SK-N-SH (cell line): ENCODE measurements at regions not wholly inside any gene's neighbourhood (a gene's known extent, or its start where the extent isn't known, plus 50 kb on each side); places are given as distances from the start of the nearest gene placed in this dataset.

Source experiments
- CTCF ChIA-PET: fragments of 300-600, 350-600 bp; formaldehyde crosslinking; extraction: SDS; loops from one replicate; lab custom pipeline; 2021; lab: Yijun Ruan, JAX
- POLR2A ChIA-PET: fragments of 350-600 bp; sonication (Branson Sonifier 250); formaldehyde crosslinking; extraction: SDS; loops from one replicate; lab custom pipeline; 2020; ENCODE audit warnings: antibody characterized with exemption, inconsistent platforms; lab: Yijun Ruan, JAX
- DNase-seq: peaks from one replicate; pipeline ENCODE4 v3.0.0; 2012
- H2AFZ ChIP-seq: fragments of 200-600 bp; sonication (generic); 2 replicates; pipeline ENCODE4 v1.8.1; 2016; ENCODE audit warnings: antibody characterized with exemption, mild to moderate bottlenecking, low read depth
- H3F3A ChIP-seq: fragments of 200-600 bp; sonication (generic); replicated peaks from 2 replicates; pipeline ENCODE3; 2016; ENCODE audit warnings: antibody characterized with exemption, mild to moderate bottlenecking; ENCODE audit not compliant: insufficient read depth
- H3K27ac ChIP-seq, 2 experiments: fragments of 200-500 bp in 1 of 2; fragments of 200-600 bp in 1 of 2; sonication (Bioruptor generic) in 1 of 2; sonication (generic), shearing (Covaris generic) in 1 of 2; 2 replicates each; pipeline versions ENCODE4 v1.5.1 to v1.6.1; 2014 to 2016; ENCODE audit warnings: low read depth in 2 of 2, inconsistent platforms in 1 of 2, low read length in 1 of 2, mild to moderate bottlenecking in 1 of 2, mixed read lengths in 1 of 2
- H3K27me3 ChIP-seq: fragments of 200-600 bp; sonication (generic), shearing (Covaris generic); 2 replicates; pipeline ENCODE4 v1.6.1; 2016; ENCODE audit warnings: mixed run types; ENCODE audit not compliant: insufficient read depth
- H3K36me3 ChIP-seq, 2 experiments: fragments of 200-500 bp in 1 of 2; fragments of 200-600 bp in 1 of 2; sonication (Bioruptor generic) in 1 of 2; sonication (generic) in 1 of 2; replicated peaks in 1 of 2; 2 replicates each; pipeline versions ENCODE3 to v1.5.1; 2014 to 2016; ENCODE audit warnings: low read length in 1 of 2, mild to moderate bottlenecking in 1 of 2; ENCODE audit not compliant: insufficient read depth in 2 of 2, control insufficient read depth in 1 of 2
- H3K4me1 ChIP-seq, 2 experiments: fragments of 200-500 bp in 1 of 2; fragments of 200-600 bp in 1 of 2; sonication (Bioruptor generic) in 1 of 2; sonication (generic), shearing (Covaris generic) in 1 of 2; 2 replicates each; pipeline versions ENCODE4 v1.5.1 to v1.6.1; 2014 to 2016; ENCODE audit warnings: low read depth in 1 of 2, low read length in 1 of 2, mixed run types in 1 of 2; ENCODE audit not compliant: insufficient read depth in 2 of 2, control insufficient read depth in 1 of 2
- H3K4me2 ChIP-seq: fragments of 200-600 bp; sonication (generic), shearing (Covaris generic); 2 replicates; pipeline ENCODE4 v1.6.1; 2017; ENCODE audit warnings: mixed run types
- H3K4me3 ChIP-seq, 2 experiments: fragments of 200-500 bp in 1 of 2; fragments of 200-600 bp in 1 of 2; sonication (Bioruptor generic) in 1 of 2; sonication (generic), shearing (Covaris generic) in 1 of 2; 2 replicates each; pipeline versions ENCODE4 v1.5.1 to v1.8.1; 2014 to 2016; ENCODE audit warnings: low read depth in 2 of 2, inconsistent platforms in 1 of 2, low read length in 1 of 2, mild to moderate bottlenecking in 1 of 2, mixed read lengths in 1 of 2, moderate library complexity in 1 of 2
- H3K79me2 ChIP-seq: fragments of 200-600 bp; sonication (generic); 2 replicates; pipeline ENCODE4 v1.8.1; 2017; ENCODE audit warnings: mild to moderate bottlenecking; ENCODE audit not compliant: insufficient read depth
- H3K9ac ChIP-seq: fragments of 200-600 bp; sonication (generic); 2 replicates; pipeline ENCODE4 v1.6.1; 2017; ENCODE audit warnings: mixed run types
- H3K9me2 ChIP-seq: fragments of 200-600 bp; sonication (generic); 2 replicates; pipeline ENCODE4 v1.6.1; 2017; ENCODE audit warnings: mixed run types
- H3K9me3 ChIP-seq: fragments of 200-600 bp; sonication (generic); 2 replicates; pipeline ENCODE4 v1.6.1; 2017; ENCODE audit warnings: mixed run types, mild to moderate bottlenecking, moderate library complexity
- H4K20me1 ChIP-seq: fragments of 200-600 bp; sonication (generic); 2 replicates; pipeline ENCODE4 v1.6.1; 2017; ENCODE audit warnings: mild to moderate bottlenecking, mixed run types; ENCODE audit not compliant: insufficient read depth
- CHD2 ChIP-seq: fragments of 150-350 bp; IDR thresholded peaks from 2 replicates; pipeline ENCODE4 v1.6.1; 2018; ENCODE audit warnings: low read length; ENCODE audit not compliant: partially characterized antibody
- CTCF ChIP-seq: fragments of 200-600 bp; sonication (generic); IDR thresholded peaks from 2 replicates; pipeline ENCODE4 v1.6.1; 2017; ENCODE audit warnings: antibody characterized with exemption, mild to moderate bottlenecking, moderate library complexity
- FOSL2 ChIP-seq: IDR thresholded peaks from 2 replicates; pipeline ENCODE4 v1.4.0; 2012; ENCODE audit warnings: low read depth, mild to moderate bottlenecking, moderate library complexity, borderline replicate concordance
- FOXM1 ChIP-seq: IDR thresholded peaks from 2 replicates; pipeline ENCODE4 v1.4.0; 2012; ENCODE audit warnings: low read depth, mild to moderate bottlenecking
- GABPA ChIP-seq: IDR thresholded peaks from 2 replicates; pipeline ENCODE4 v1.4.0; 2012; ENCODE audit warnings: low read depth, mild to moderate bottlenecking
- JUND ChIP-seq: IDR thresholded peaks from 2 replicates; pipeline ENCODE4 v1.4.0; 2012
- MAX ChIP-seq: IDR thresholded peaks from 2 replicates; pipeline ENCODE4 v1.4.0; 2012; ENCODE audit warnings: low read depth
- MEF2A ChIP-seq: IDR thresholded peaks from 2 replicates; pipeline ENCODE4 v1.4.0; 2012; ENCODE audit warnings: low read depth, borderline replicate concordance
- NFIC ChIP-seq: IDR thresholded peaks from 2 replicates; pipeline ENCODE4 v1.4.0; 2012; ENCODE audit warnings: borderline replicate concordance
- NRF1 ChIP-seq: IDR thresholded peaks from 2 replicates; pipeline ENCODE4 v1.6.1; 2012; ENCODE audit warnings: low read depth, mild to moderate bottlenecking, low read length
- PBX3 ChIP-seq: IDR thresholded peaks from 2 replicates; pipeline ENCODE4; 2012
- RAD21 ChIP-seq: IDR thresholded peaks from 2 replicates; pipeline ENCODE4 v1.6.1; 2012; ENCODE audit warnings: mild to moderate bottlenecking, low read length
- RCOR1 ChIP-seq: fragments of 150-350 bp; IDR thresholded peaks from 2 replicates; pipeline ENCODE4 v1.6.1; 2017; ENCODE audit warnings: antibody characterized with exemption, low read length
- RFX5 ChIP-seq: IDR thresholded peaks from 2 replicates; pipeline ENCODE4 v1.6.1; 2012; ENCODE audit warnings: mild to moderate bottlenecking, improper control_type of control experiment, low read length
- SIN3A ChIP-seq: IDR thresholded peaks from 2 replicates; pipeline ENCODE4 v1.6.1; 2012; ENCODE audit warnings: low read depth, mild to moderate bottlenecking, low read length, moderate library complexity, borderline replicate concordance
- TAF1 ChIP-seq: IDR thresholded peaks from 2 replicates; pipeline ENCODE4 v1.6.1; 2012; ENCODE audit warnings: low read depth, mild to moderate bottlenecking, low read length, moderate library complexity, borderline replicate concordance
- TCF12 ChIP-seq: IDR thresholded peaks from 2 replicates; pipeline ENCODE4 v1.4.0; 2012
- YY1 ChIP-seq: IDR thresholded peaks from 2 replicates; pipeline ENCODE4 v1.4.0; 2012; ENCODE audit warnings: low read depth, mild to moderate bottlenecking
- ZBTB33 ChIP-seq: IDR thresholded peaks from 2 replicates; pipeline ENCODE4 v1.4.0; 2012; ENCODE audit warnings: low read depth, borderline replicate concordance
- WGBS: methylation state at CpG from one replicate; pipeline ENCODE4 v1.1.6; 2017; ENCODE audit warnings: low lambda C conversion rate; 5-methylcytosine and 5-hydroxymethylcytosine counted together

- 64% methylated on average over 2 of the region's 2 CpGs for WGBS
- no peaks in the 10 kb centered on the region for H3K9me2 ChIP-seq
- H4K20me1 ChIP-seq: no peaks in the 10 kb centered on the region
- H3K9ac ChIP-seq: no peak overlapping the region
- H3K36me3 ChIP-seq: no peaks in the 10 kb centered on the region
- no peaks in the 10 kb centered on the region for H3K27me3 ChIP-seq
- H2AFZ ChIP-seq: no peak overlapping the region
- H3K27ac ChIP-seq: no peak overlapping the region
- no peak overlapping the region for H3K4me3 ChIP-seq
- H3K9me3 ChIP-seq: no peaks in the 10 kb centered on the region
- DNase-seq: no peak
- CTCF ChIA-PET: interaction anchor here (1.5 to 2.1 kb wide), 3 partner anchors 29 to 420 kb away, joined by 3 to 7 read pairs (median 4); no protein-coding TSS in a partner anchor
- no peaks in the 10 kb centered on the region; a peak in 1 of 4 replicates for H3K4me1 ChIP-seq
- no peak overlapping the region for H3K4me2 ChIP-seq
- POLR2A ChIA-PET: no interaction called here
- H3K79me2 ChIP-seq: no peaks in the 10 kb centered on the region
- peaks cover 1% of the 10 kb centered on the region for H3F3A ChIP-seq
- TF ChIP-seq TCF12 (no peak), GABPA (no peak), JUND (no peak), FOXM1 (no peak), RCOR1 (no peak), FOSL2 (no peak), CHD2 (no peak), ZBTB33 (no peak), PBX3 (no peak)
These were observed 63.9 kb downstream of the CCDC71L start for GRCh38 chr7:106597014-106597413.

GRCh38 chr7:106595922-106596321 is 65.0 kb downstream of the CCDC71L start:
- Histone ChIP-seq H3K4me3 (no peak overlapping the region), H3K36me3 (no peaks in the 10 kb centered on the region), H3K4me2 (no peak overlapping the region), H3K4me1 (no peaks in the 10 kb centered on the region; a peak in 1 of 4 replicates), H3K27ac (no peak overlapping the region), H3K79me2 (no peaks in the 10 kb centered on the region), H3K9me3 (no peaks in the 10 kb centered on the region), H3K9me2 (no peaks in the 10 kb centered on the region), H4K20me1 (no peaks in the 10 kb centered on the region), H3F3A (peaks cover 3% of the 10 kb centered on the region), H2AFZ (no peak overlapping the region), H3K27me3 (no peaks in the 10 kb centered on the region), H3K9ac (no peak overlapping the region)
- 83% methylated on average over 3 of the region's 3 CpGs for WGBS
- POLR2A ChIA-PET: no interaction called here
- no peak for DNase-seq
- CTCF ChIA-PET: no interaction called here
- TF ChIP-seq CTCF (no peak), NFIC (no peak), NRF1 (no peak), RAD21 (no peak), JUND (no peak), PBX3 (no peak), TAF1 (no peak), ZBTB33 (no peak), GABPA (no peak), RFX5 (no peak), MAX (no peak), YY1 (no peak), SIN3A (no peak), MEF2A (no peak)
